Neural progenitor cell (in vitro differentiated cells): ENCODE measurements at regions not wholly inside any gene's neighbourhood (a gene's known extent, or its start where the extent isn't known, plus 50 kb on each side); places are given as distances from the start of the nearest gene placed in this dataset.

ENCODE experiments used
- DNase-seq: peaks from one replicate; pipeline ENCODE4 v3.0.0-alpha.2; 2016; ENCODE audit warnings: low spot score
- H2AFZ ChIP-seq: fragments of 200-600 bp; sonication (generic); replicated peaks from 2 replicates; pipeline ENCODE4 v1.6.1; 2016; ENCODE audit warnings: antibody characterized with exemption
- H3F3A ChIP-seq: fragments of 200-600 bp; sonication (generic); 2 replicates; pipeline ENCODE4 v1.6.1; 2016; ENCODE audit warnings: antibody characterized with exemption, low read depth
- H3K27ac ChIP-seq: fragments of 200-600 bp; sonication (generic); 2 replicates; pipeline ENCODE4 v1.5.1; 2016; ENCODE audit warnings: mild to moderate bottlenecking
- H3K27me3 ChIP-seq: fragments of 200-600 bp; sonication (generic); 2 replicates; pipeline ENCODE4 v1.6.1; 2016; ENCODE audit warnings: mild to moderate bottlenecking, moderate library complexity
- H3K36me3 ChIP-seq: fragments of 200-600 bp; sonication (generic); 2 replicates; pipeline ENCODE4 v1.5.1; 2016
- H3K4me1 ChIP-seq: fragments of 200-600 bp; sonication (generic); 2 replicates; pipeline ENCODE4 v1.6.1; 2016; ENCODE audit warnings: mixed run types
- H3K4me2 ChIP-seq: fragments of 200-600 bp; sonication (generic); 2 replicates; pipeline ENCODE4 v1.6.1; 2016
- H3K4me3 ChIP-seq: fragments of 200-600 bp; sonication (generic); 2 replicates; pipeline ENCODE4 v1.5.1; 2016
- H3K79me2 ChIP-seq: fragments of 200-600 bp; sonication (generic); 2 replicates; pipeline ENCODE4 v1.6.1; 2016; ENCODE audit warnings: low read depth
- H3K9ac ChIP-seq: fragments of 200-600 bp; sonication (generic); 2 replicates; pipeline ENCODE4 v1.6.1; 2016
- H3K9me3 ChIP-seq: fragments of 200-600 bp; sonication (generic); 2 replicates; pipeline ENCODE4 v1.5.1; 2016; ENCODE audit warnings: low read depth
- H4K20me1 ChIP-seq: fragments of 200-600 bp; sonication (generic); 2 replicates; pipeline ENCODE4 v1.6.1; 2016; ENCODE audit warnings: low read depth
- H3K27ac Mint-ChIP-seq: 3 replicates; pipeline ENCODE4 v1.8.0; 2021; ENCODE audit warnings: mixed read lengths
- H3K27me3 Mint-ChIP-seq: 2 replicates; pipeline ENCODE4 v1.8.0; 2022; ENCODE audit warnings: low read depth, mild to moderate bottlenecking, inconsistent platforms, moderate library complexity, mixed read lengths; ENCODE audit not compliant: insufficient read depth
- H3K36me3 Mint-ChIP-seq: 3 replicates; pipeline ENCODE4 v1.8.0; 2021; ENCODE audit warnings: mixed read lengths
- H3K4me1 Mint-ChIP-seq: 3 replicates; pipeline ENCODE4 v1.8.0; 2021; ENCODE audit warnings: mixed read lengths
- H3K4me3 Mint-ChIP-seq: 3 replicates; pipeline ENCODE4 v1.8.0; 2021; ENCODE audit warnings: mild to moderate bottlenecking, moderate library complexity, mixed read lengths
- H3K9me3 Mint-ChIP-seq: 3 replicates; pipeline ENCODE4 v1.8.0; 2020; ENCODE audit warnings: mixed read lengths
- EZH2 ChIP-seq: fragments of 200-600 bp; sonication (generic); IDR thresholded peaks from 2 replicates; pipeline ENCODE4 v1.6.1; 2017; ENCODE audit warnings: antibody characterized with exemption, mild to moderate bottlenecking, moderate library complexity
- EZH2phosphoT487 ChIP-seq: fragments of 200-600 bp; sonication (generic); IDR thresholded peaks from 2 replicates; pipeline ENCODE4 v1.6.1; 2017; ENCODE audit warnings: antibody characterized with exemption
- TF ChIP-seq, protein P1 (sequence below): fragments of 200-600 bp; sonication (generic); IDR thresholded peaks from 2 replicates; pipeline ENCODE4 v1.5.1; 2017; ENCODE audit warnings: antibody characterized with exemption, mild to moderate bottlenecking

DNA sequence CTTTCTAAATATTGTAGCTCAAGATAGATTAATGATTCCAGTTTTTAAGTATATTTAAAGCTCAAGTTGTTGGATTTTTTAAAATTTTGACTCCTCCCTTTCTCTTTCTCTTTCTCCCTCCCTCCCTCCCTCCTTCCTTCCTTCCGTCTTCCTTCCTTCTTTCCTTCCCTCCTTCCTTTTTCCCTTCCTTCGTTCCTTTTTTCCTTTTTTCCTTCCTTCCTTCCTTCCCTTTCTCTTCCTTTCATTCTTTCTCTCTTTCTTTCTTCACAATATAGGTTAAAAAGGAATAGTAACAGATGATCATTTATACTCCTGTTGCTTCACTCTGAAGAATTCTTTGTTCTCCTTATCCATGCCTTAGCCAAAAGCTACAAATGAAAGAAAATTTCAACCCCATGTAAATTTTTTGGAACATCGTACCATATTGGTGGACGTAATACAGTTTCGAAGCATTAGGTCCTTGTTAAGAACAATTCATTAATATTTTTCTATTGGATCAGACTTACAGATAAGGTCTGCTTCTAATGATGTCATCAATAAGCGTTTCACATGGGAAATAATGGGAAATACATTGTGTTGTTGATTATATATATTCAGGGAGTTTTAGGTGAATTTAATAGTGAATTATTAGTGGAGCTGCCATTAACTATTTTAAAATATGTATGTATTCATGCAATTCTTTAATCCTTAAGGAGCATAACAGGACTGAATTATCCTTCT is 139.6 kb upstream of the SLC35B3 start:
- Mint-ChIP-seq H3K9me3 (no peaks in the 10 kb centered on the region), H3K4me1 (peaks cover 8% of the 10 kb centered on the region), H3K36me3 (no peaks in the 10 kb centered on the region), H3K27ac (no peak overlapping the region), H3K4me3 (no peak overlapping the region), H3K27me3 (peaks cover 2% of the 10 kb centered on the region)
- H2AFZ ChIP-seq = no peak overlapping the region
- H3K9ac ChIP-seq = no peak overlapping the region
- no peak overlapping the region for H3K4me2 ChIP-seq
- H3F3A ChIP-seq = no peaks in the 10 kb centered on the region
- H3K79me2 ChIP-seq = no peaks in the 10 kb centered on the region
- no peak overlapping the region for H3K27ac ChIP-seq
- DNase-seq = no peak
- H3K27me3 ChIP-seq = no peaks in the 10 kb centered on the region
- TF ChIP-seq EZH2 (no peak), EZH2phosphoT487 (no peak)
- TF ChIP-seq, protein P1, sequence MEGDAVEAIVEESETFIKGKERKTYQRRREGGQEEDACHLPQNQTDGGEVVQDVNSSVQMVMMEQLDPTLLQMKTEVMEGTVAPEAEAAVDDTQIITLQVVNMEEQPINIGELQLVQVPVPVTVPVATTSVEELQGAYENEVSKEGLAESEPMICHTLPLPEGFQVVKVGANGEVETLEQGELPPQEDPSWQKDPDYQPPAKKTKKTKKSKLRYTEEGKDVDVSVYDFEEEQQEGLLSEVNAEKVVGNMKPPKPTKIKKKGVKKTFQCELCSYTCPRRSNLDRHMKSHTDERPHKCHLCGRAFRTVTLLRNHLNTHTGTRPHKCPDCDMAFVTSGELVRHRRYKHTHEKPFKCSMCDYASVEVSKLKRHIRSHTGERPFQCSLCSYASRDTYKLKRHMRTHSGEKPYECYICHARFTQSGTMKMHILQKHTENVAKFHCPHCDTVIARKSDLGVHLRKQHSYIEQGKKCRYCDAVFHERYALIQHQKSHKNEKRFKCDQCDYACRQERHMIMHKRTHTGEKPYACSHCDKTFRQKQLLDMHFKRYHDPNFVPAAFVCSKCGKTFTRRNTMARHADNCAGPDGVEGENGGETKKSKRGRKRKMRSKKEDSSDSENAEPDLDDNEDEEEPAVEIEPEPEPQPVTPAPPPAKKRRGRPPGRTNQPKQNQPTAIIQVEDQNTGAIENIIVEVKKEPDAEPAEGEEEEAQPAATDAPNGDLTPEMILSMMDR = no peak
- no peaks in the 10 kb centered on the region for H3K4me1 ChIP-seq
- no peaks in the 10 kb centered on the region for H3K36me3 ChIP-seq
- H3K9me3 ChIP-seq = no peaks in the 10 kb centered on the region
- no peaks in the 10 kb centered on the region for H4K20me1 ChIP-seq
- H3K4me3 ChIP-seq = no peak overlapping the region

DNA sequence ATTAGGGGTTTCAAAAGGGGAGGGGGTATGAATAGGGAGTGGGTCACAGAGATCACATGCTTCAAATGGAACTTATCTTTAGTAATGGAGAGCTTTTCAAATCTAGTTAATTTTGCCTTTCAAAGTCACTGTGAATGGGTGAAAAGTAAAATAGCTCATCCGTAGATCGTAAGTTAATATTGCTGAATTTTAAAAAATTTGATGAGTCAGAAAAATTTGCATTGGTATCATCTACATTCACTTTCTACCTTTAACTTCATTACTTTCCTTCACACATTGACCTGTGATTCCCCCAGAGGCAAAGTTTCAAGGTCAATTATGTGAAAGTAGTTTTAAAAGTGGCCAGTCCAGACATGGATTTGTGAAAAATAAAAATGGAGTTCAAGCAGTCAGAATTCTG is 139.0 kb upstream of the SLC35B3 start:
- peaks cover 3% of the 10 kb centered on the region for H3K4me1 Mint-ChIP-seq

DNA sequence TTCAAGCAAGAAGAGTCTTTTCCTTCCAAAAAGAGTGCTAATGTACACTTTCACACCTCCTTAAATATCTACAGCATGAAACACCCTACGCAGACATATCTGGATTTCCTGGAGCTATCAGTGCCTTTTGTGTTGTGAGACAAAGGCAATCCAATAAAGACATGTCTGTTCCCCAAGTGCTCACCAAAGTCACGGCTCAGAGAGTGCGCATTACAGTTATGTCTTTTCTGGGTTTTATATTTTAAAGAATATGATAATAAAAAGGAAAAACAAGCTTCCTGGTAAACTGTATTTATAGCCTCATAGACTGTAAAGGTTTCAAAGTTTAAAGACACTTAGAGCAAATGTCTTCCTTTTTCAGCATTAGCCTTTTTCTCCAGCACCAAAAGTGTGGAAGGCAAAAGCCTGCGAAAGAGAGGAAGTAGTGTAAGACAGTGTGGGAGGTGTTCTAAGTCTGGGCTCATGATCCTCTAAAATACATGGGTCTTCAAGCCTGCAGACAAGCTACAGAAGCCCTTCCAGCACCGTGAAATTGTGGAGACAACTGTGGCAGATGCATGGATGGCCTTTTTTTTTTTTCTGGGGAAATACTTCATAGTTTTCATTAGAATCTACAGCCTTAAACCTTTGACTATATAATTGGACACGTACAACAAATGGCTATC is 135.0 kb upstream of the SLC35B3 start:
- TF ChIP-seq, protein P1 = no peak
- TF ChIP-seq EZH2 (no peak), EZH2phosphoT487 (no peak)
- Histone ChIP-seq H3K27ac (no peak overlapping the region), H3F3A (no peaks in the 10 kb centered on the region), H3K4me1 (no peaks in the 10 kb centered on the region), H3K36me3 (no peaks in the 10 kb centered on the region), H3K4me2 (no peak overlapping the region), H4K20me1 (no peaks in the 10 kb centered on the region), H3K27me3 (no peaks in the 10 kb centered on the region), H3K9me3 (no peaks in the 10 kb centered on the region), H3K9ac (no peak overlapping the region), H3K79me2 (no peaks in the 10 kb centered on the region), H3K4me3 (no peak overlapping the region), H2AFZ (no peak overlapping the region)
- no peak overlapping the region for H3K4me3 Mint-ChIP-seq
- no peak for DNase-seq
- no peaks in the 10 kb centered on the region for H3K36me3 Mint-ChIP-seq
- no peaks in the 10 kb centered on the region for H3K27me3 Mint-ChIP-seq
- no peaks in the 10 kb centered on the region for H3K9me3 Mint-ChIP-seq
- no peak overlapping the region for H3K27ac Mint-ChIP-seq
- H3K4me1 Mint-ChIP-seq = peaks cover 3% of the 10 kb centered on the region

More for the DNA sequence above, 139.0 kb upstream of the SLC35B3 start:
- Histone ChIP-seq H3K27me3 (no peaks in the 10 kb centered on the region), H3F3A (no peaks in the 10 kb centered on the region), H3K9me3 (no peaks in the 10 kb centered on the region), H3K4me3 (no peak overlapping the region), H3K9ac (no peak overlapping the region), H4K20me1 (no peaks in the 10 kb centered on the region), H3K4me1 (no peaks in the 10 kb centered on the region), H3K36me3 (no peaks in the 10 kb centered on the region), H3K79me2 (no peaks in the 10 kb centered on the region), H3K4me2 (no peak overlapping the region), H3K27ac (no peak overlapping the region), H2AFZ (no peak overlapping the region)
- no peaks in the 10 kb centered on the region for H3K36me3 Mint-ChIP-seq
- no peak overlapping the region for H3K4me3 Mint-ChIP-seq
- no peak for DNase-seq
- no peaks in the 10 kb centered on the region for H3K9me3 Mint-ChIP-seq
- H3K27me3 Mint-ChIP-seq = peaks cover 2% of the 10 kb centered on the region
- TF ChIP-seq, protein P1 = no peak
- no peak for TF ChIP-seq EZH2phosphoT487
- no peak for TF ChIP-seq EZH2
- no peak overlapping the region for H3K27ac Mint-ChIP-seq
